ENCODE measurements at regions not wholly inside any gene's neighbourhood (a gene's known extent, or its start where the extent isn't known, plus 50 kb on each side); places are given as distances from the start of the nearest gene placed in this dataset.

GRCh38 chr1:209432443-209432825 is 151.1 kb upstream of the CAMK1G start:
- Histone ChIP-seq H3K27me3 (no peaks in the 10 kb centered on the region), H3K9me3 (no peaks in the 10 kb centered on the region), H3K36me3 (no peaks in the 10 kb centered on the region), H3K27ac (no peak overlapping the region), H3K4me1 (no peaks in the 10 kb centered on the region), H3K4me3 (no peak overlapping the region)
- 70 to 75% methylated on average over 4 of the region's 4 CpGs for WGBS, 2 donors (ENCODE audit: low coverage in 1 of 2)
- intact Hi-C loops (cut with DNase I; ENCODE audit: low total_unique reads) (no loop called here), in situ Hi-C loops (cut with MboI; ENCODE audit: low pct_ligation_motif_present in 1 of 4, low pct_unique_long_range_greater_than_20kb in 1 of 4, low sequenced_read_pairs in 3 of 4) (no loop called here)
- no peak for DNase-seq
- TF ChIP-seq EP300 (IDR thresholded peaks at IDR 0.05; ENCODE audit: low read depth) = no peak
- no peak for TF ChIP-seq POLR2AphosphoS5 (IDR thresholded peaks at IDR 0.05)
- no peak for TF ChIP-seq POLR2A (IDR thresholded peaks at IDR 0.05)
- TF ChIP-seq CTCF (IDR thresholded peaks at IDR 0.05) = no peak

- WGBS, 2 donors (ENCODE audit: low coverage in 1 of 2) = 26% methylated on average over 3 of the region's 3 CpGs
- no peak for DNase-seq
- intact Hi-C loops (cut with DNase I; ENCODE audit: low total_unique reads) = no loop called here
- no peaks in the 10 kb centered on the region for H3K27me3 ChIP-seq
- in situ Hi-C loops (cut with MboI; ENCODE audit: low pct_ligation_motif_present in 1 of 4, low pct_unique_long_range_greater_than_20kb in 1 of 4, low sequenced_read_pairs in 3 of 4) = no loop called here
- no peaks in the 10 kb centered on the region for H3K4me1 ChIP-seq
- no peak overlapping the region for H3K27ac ChIP-seq
- no peak overlapping the region for H3K4me3 ChIP-seq
- H3K9me3 ChIP-seq = no peaks in the 10 kb centered on the region
- TF ChIP-seq CTCF (IDR thresholded peaks at IDR 0.05) = no peak
- TF ChIP-seq POLR2AphosphoS5 (IDR thresholded peaks at IDR 0.05) = no peak
- no peak for TF ChIP-seq POLR2A (IDR thresholded peaks at IDR 0.05)
- TF ChIP-seq EP300 (IDR thresholded peaks at IDR 0.05; ENCODE audit: low read depth) = no peak
- no peaks in the 10 kb centered on the region for H3K36me3 ChIP-seq
Observed at GRCh38 chr1:209433649-209434031, 149.9 kb upstream of the CAMK1G start.

- DNase-seq = no peak
- no peak overlapping the region for H3K27ac ChIP-seq
- no peaks in the 10 kb centered on the region for H3K27me3 ChIP-seq
- H3K9me3 ChIP-seq = no peaks in the 10 kb centered on the region
- H3K36me3 ChIP-seq = no peaks in the 10 kb centered on the region
- intact Hi-C loops (cut with DNase I; ENCODE audit: low total_unique reads) (no loop called here), in situ Hi-C loops (cut with MboI; ENCODE audit: low pct_ligation_motif_present in 1 of 4, low pct_unique_long_range_greater_than_20kb in 1 of 4, low sequenced_read_pairs in 3 of 4) (no loop called here)
- no peak overlapping the region for H3K4me3 ChIP-seq
- WGBS, 2 donors (ENCODE audit: low coverage in 1 of 2) = 67 to 70% methylated on average over 1 of the region's 1 CpG
- no peak for TF ChIP-seq EP300 (IDR thresholded peaks at IDR 0.05; ENCODE audit: low read depth)
- no peak for TF ChIP-seq POLR2AphosphoS5 (IDR thresholded peaks at IDR 0.05)
- no peak for TF ChIP-seq CTCF (IDR thresholded peaks at IDR 0.05)
- no peak for TF ChIP-seq POLR2A (IDR thresholded peaks at IDR 0.05)
- no peaks in the 10 kb centered on the region for H3K4me1 ChIP-seq
Observed at GRCh38 chr1:209434066-209434465, 149.4 kb upstream of the CAMK1G start.

- no peaks in the 10 kb centered on the region for H3K36me3 ChIP-seq
- intact Hi-C loops (cut with DNase I; ENCODE audit: low total_unique reads) (no loop called here), in situ Hi-C loops (cut with MboI; ENCODE audit: low pct_ligation_motif_present in 1 of 4, low pct_unique_long_range_greater_than_20kb in 1 of 4, low sequenced_read_pairs in 3 of 4) (no loop called here)
- no peak overlapping the region for H3K27ac ChIP-seq
- DNase-seq = no peak
- no peak overlapping the region for H3K4me3 ChIP-seq
- 70 to 80% methylated on average over 5 to 7 of the region's 7 CpGs for WGBS, 2 donors (ENCODE audit: low coverage in 1 of 2)
- no peaks in the 10 kb centered on the region for H3K27me3 ChIP-seq
- no peaks in the 10 kb centered on the region for H3K9me3 ChIP-seq
- H3K4me1 ChIP-seq = no peaks in the 10 kb centered on the region
- no peak for TF ChIP-seq EP300 (IDR thresholded peaks at IDR 0.05; ENCODE audit: low read depth)
- TF ChIP-seq POLR2AphosphoS5 (IDR thresholded peaks at IDR 0.05) = no peak
- no peak for TF ChIP-seq CTCF (IDR thresholded peaks at IDR 0.05)
- no peak for TF ChIP-seq POLR2A (IDR thresholded peaks at IDR 0.05)
Observed at GRCh38 chr1:209434631-209435217, 148.8 kb upstream of the CAMK1G start.
